ENCODE measurements at regions not wholly inside any gene's neighbourhood (a gene's known extent, or its start where the extent isn't known, plus 50 kb on each side); places are given as distances from the start of the nearest gene placed in this dataset.
"Not testable (repeated sequence)": the region's sequence is repeated elsewhere in the genome, so short reads cannot be mapped to it uniquely, and the experiment has no call there.

GRCh38 chr10:131034451-131034850 lies 277.1 kb downstream of the TCERG1L start:
- no peak overlapping the region for H3K27ac ChIP-seq
- no peaks in the 10 kb centered on the region for H3K9me3 ChIP-seq
- TF ChIP-seq CTCF (IDR thresholded peaks at IDR 0.05) (no peak), POLR2AphosphoS5 (IDR thresholded peaks at IDR 0.05) (no peak), POLR2A (IDR thresholded peaks at IDR 0.05) (no peak)
- no peaks in the 10 kb centered on the region for H3K27me3 ChIP-seq (replicated peaks; ENCODE audit: insufficient read depth)
- H3K36me3 ChIP-seq: no peaks in the 10 kb centered on the region
- WGBS: 84% methylated on average over 8 of the region's 8 CpGs
- no peak overlapping the region for H3K4me3 ChIP-seq
- H3K4me1 ChIP-seq (replicated peaks): no peaks in the 10 kb centered on the region
- intact Hi-C loops (cut with DNase I): no loop called here
- no peak for DNase-seq (ENCODE audit: low spot score)

- intact Hi-C loops (cut with DNase I): no loop called here
- DNase-seq (ENCODE audit: low spot score): no peak
- Histone ChIP-seq H3K4me1 (replicated peaks) (no peaks in the 10 kb centered on the region), H3K9me3 (no peaks in the 10 kb centered on the region), H3K4me3 (no peak overlapping the region), H3K27ac (no peak overlapping the region), H3K36me3 (no peaks in the 10 kb centered on the region), H3K27me3 (replicated peaks; ENCODE audit: insufficient read depth) (no peaks in the 10 kb centered on the region)
- 51% methylated on average over 12 of the region's 12 CpGs for WGBS
- TF ChIP-seq POLR2AphosphoS5 (IDR thresholded peaks at IDR 0.05) (no peak), POLR2A (IDR thresholded peaks at IDR 0.05) (no peak), CTCF (IDR thresholded peaks at IDR 0.05) (no peak)
These were observed 275.7 kb downstream of the TCERG1L start for GRCh38 chr10:131035779-131036178.

GRCh38 chr10:131038056-131038455 lies 273.5 kb downstream of the TCERG1L start:
- no peaks in the 10 kb centered on the region for H3K36me3 ChIP-seq
- DNase-seq (ENCODE audit: low spot score): no peak
- H3K27me3 ChIP-seq (replicated peaks; ENCODE audit: insufficient read depth): no peaks in the 10 kb centered on the region
- 86% methylated on average over 6 of the region's 6 CpGs for WGBS
- H3K4me3 ChIP-seq: no peak overlapping the region
- TF ChIP-seq POLR2A (IDR thresholded peaks at IDR 0.05) (no peak), CTCF (IDR thresholded peaks at IDR 0.05) (no peak), POLR2AphosphoS5 (IDR thresholded peaks at IDR 0.05) (no peak)
- H3K27ac ChIP-seq: no peak overlapping the region
- no peaks in the 10 kb centered on the region for H3K9me3 ChIP-seq
- intact Hi-C loops (cut with DNase I): no loop called here
- no peaks in the 10 kb centered on the region for H3K4me1 ChIP-seq (replicated peaks)

- Histone ChIP-seq H3K9me3 (no peaks in the 10 kb centered on the region), H3K4me3 (no peak overlapping the region), H3K27me3 (replicated peaks; ENCODE audit: insufficient read depth) (no peaks in the 10 kb centered on the region), H3K4me1 (replicated peaks) (no peaks in the 10 kb centered on the region), H3K27ac (no peak overlapping the region), H3K36me3 (no peaks in the 10 kb centered on the region)
- 90% methylated on average over 10 of the region's 10 CpGs for WGBS
- intact Hi-C loops (cut with DNase I): no loop called here
- DNase-seq (ENCODE audit: low spot score): no peak
- TF ChIP-seq CTCF (IDR thresholded peaks at IDR 0.05) (no peak), POLR2A (IDR thresholded peaks at IDR 0.05) (no peak), POLR2AphosphoS5 (IDR thresholded peaks at IDR 0.05) (no peak)
These were observed 270.5 kb downstream of the TCERG1L start for GRCh38 chr10:131041031-131041430.

GRCh38 chr10:131041441-131041840 lies 270.1 kb downstream of the TCERG1L start:
- no peak for DNase-seq (ENCODE audit: low spot score)

GRCh38 chr10:131042015-131042414 lies 269.5 kb downstream of the TCERG1L start:
- H3K4me3 ChIP-seq; H3K9me3 ChIP-seq; H3K27me3 ChIP-seq (replicated peaks; ENCODE audit: insufficient read depth); intact Hi-C loops (cut with DNase I); H3K4me1 ChIP-seq (replicated peaks); DNase-seq (ENCODE audit: low spot score); H3K36me3 ChIP-seq; H3K27ac ChIP-seq: not testable (repeated sequence)
- WGBS: 90% methylated on average over 3 of the region's 6 CpGs

More at GRCh38 chr10:131041441-131041840, 270.1 kb downstream of the TCERG1L start:
- no peaks in the 10 kb centered on the region for H3K9me3 ChIP-seq
- 65% methylated on average over 5 of the region's 5 CpGs for WGBS
- H3K27ac ChIP-seq: no peak overlapping the region
- H3K4me1 ChIP-seq (replicated peaks): no peaks in the 10 kb centered on the region
- intact Hi-C loops (cut with DNase I): no loop called here
- no peak for TF ChIP-seq POLR2A (IDR thresholded peaks at IDR 0.05)
- no peak for TF ChIP-seq POLR2AphosphoS5 (IDR thresholded peaks at IDR 0.05)
- TF ChIP-seq CTCF (IDR thresholded peaks at IDR 0.05): no peak
- H3K4me3 ChIP-seq: no peak overlapping the region
- H3K36me3 ChIP-seq: no peaks in the 10 kb centered on the region
- H3K27me3 ChIP-seq (replicated peaks; ENCODE audit: insufficient read depth): no peaks in the 10 kb centered on the region
